ENCODE measurements at regions not wholly inside any gene's neighbourhood (a gene's known extent, or its start where the extent isn't known, plus 50 kb on each side); places are given as distances from the start of the nearest gene placed in this dataset.

GRCh38 chr15:69505956-69506556 lies 53.4 kb downstream of the RPLP1 start:
- DNase-seq (ENCODE audit: low read depth): no peak

DNA sequence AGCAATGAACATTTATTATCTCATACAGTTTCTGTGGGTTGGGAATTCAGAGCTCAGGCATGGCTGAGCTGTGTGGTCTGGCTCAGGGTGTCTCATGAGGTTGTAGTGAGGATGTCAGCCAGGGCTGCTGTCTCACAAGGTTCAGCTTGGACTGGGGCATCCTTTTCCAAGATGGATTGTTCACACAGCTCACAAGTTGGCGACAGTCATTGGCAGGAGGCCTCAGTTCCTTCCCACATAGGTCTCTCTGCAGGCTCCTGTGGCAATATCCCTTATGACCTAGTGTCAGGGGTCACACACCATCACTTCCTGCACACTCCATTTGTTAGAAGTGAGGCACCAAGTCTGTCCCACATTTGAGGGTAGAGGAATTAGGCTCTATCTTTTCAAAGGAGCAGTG lies 56.0 kb downstream of the RPLP1 start:
- no peak for DNase-seq (ENCODE audit: low read depth)

GRCh38 chr15:69509131-69509530 lies 56.5 kb downstream of the RPLP1 start:
- peak; percentile 11 for DNase-seq (ENCODE audit: low read depth)

DNA sequence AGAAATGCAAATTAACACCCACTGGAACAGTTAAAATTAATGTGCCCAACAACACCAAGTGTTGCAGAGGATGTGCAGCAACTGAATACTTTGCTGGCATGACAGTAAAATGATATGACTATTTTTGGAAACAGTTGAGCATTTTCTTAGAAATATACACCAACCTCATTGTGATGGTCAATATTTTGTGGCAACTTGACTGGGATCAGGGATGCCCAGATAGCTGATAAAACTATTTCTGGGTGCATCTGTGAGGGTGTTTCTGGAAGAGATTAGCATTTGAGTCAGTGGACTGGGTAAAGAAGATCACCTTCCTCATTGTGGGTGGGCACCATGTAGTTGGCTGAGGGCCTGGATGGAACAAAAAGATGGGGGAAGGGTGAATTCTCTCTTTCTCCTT lies 57.9 kb downstream of the RPLP1 start:
- no peak for DNase-seq (ENCODE audit: low read depth)

DNA sequence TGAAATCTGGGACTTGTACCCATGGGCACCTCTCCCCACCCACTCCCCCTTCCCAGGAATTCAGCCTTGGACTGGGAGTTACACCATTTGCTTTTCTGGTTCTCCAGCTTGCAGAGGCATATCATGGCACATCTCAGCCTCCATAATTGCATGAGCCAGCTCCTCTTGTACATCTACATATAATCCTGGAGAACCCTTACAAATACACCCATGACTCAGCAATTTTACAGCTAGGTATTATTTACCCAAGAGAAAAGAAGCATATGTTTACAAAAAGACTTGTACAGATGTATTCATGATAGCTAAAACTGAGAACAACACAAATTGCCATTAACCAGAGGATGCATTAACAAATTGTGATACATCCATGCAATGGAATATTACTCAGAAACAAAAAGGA lies 58.4 kb downstream of the RPLP1 start:
- DNase-seq (ENCODE audit: low read depth): no peak

- DNase-seq (ENCODE audit: low read depth): no peak
These were observed 59.2 kb downstream of the RPLP1 start for GRCh38 chr15:69511716-69512340.

GRCh38 chr15:69513450-69513960 lies 60.9 kb downstream of the RPLP1 start:
- no peak for DNase-seq (ENCODE audit: low read depth)

DNA sequence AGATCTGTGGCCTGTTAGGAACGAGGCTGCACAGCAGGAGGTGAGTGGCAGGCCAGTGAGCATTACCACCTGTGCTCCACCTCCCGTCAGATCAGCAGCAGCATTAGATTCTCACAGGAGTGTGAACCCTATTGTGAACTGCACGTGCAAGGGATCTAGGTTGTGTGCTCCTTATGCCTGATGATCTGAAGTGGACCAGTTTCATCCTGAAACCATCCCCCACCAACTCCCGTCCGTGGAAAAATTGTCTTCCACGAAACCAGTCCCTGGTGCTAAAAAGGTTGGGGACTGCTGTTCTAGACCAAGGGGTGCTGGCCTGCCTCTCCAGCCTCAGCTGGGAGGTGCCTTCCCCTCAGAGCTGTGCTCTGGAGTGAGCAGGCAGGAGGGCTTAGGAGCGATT lies 61.4 kb downstream of the RPLP1 start:
- no peak for DNase-seq (ENCODE audit: low read depth)

DNA sequence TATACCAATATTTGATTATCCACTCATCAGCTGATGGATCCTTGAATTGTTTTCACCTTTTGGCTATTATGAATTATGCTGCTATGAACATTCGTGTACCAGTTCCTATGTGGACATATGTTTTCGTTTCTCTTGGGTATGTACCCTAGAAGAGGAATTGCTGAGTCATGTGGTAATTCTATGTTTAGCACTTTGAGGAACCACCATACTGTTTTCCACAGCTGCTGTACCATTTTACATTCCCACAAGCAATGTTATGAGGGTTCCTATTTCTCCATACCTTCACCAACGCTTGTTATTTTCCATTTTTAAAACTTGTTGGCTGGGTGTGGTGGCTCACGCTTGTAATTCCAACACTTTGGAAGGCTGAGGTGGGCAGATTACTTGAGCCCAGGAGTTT lies 62.9 kb downstream of the RPLP1 start:
- no peak for DNase-seq (ENCODE audit: low read depth)

DNA sequence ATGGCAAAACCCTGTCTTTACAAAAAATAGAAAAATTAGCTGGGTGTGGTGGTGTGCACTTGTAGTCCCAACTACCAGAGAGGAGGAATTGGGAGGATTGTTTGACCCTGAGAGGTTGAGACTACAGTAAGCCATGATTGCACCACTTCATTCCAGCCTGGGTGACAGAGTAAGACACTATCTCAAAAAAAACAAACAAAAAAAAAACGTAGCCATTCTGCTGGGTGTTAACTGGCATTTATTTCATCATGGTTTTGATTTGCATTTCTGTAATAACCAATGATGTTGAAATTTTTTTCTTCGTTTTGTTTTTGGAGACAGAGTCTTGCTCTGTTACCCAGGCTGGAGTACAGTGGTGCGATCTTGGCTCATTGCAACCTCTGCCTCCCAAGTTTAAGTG lies 63.3 kb downstream of the RPLP1 start:
- DNase-seq (ENCODE audit: low read depth): no peak

GRCh38 chr15:69517052-69517451 lies 64.4 kb downstream of the RPLP1 start:
- DNase-seq (ENCODE audit: low read depth): no peak

GRCh38 chr15:69518806-69519205 lies 66.2 kb downstream of the RPLP1 start:
- no peak for DNase-seq (ENCODE audit: low read depth)

GRCh38 chr15:69520067-69520466 lies 67.4 kb downstream of the RPLP1 start:
- DNase-seq (ENCODE audit: low read depth): no peak

DNA sequence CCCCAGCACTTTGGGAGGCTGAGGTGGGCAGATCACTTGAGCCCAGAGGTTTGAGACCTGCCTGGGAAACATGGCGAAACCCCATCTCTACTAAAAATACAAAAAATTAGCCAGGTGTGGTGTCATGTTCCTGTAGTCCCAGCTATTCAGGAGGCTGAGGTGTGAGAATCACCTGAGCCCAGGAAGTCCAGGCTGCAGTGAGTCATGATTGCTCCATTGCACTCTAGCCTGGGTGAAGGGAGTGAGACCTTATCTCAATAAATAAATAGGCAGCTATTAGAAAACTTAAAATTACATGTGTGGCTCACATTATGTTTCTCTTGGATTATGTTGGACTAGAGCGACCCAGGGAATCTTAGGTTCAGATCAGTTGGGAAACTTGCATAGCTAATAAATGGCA lies 69.7 kb downstream of the RPLP1 start:
- no peak for DNase-seq (ENCODE audit: low read depth)

- peak; percentile 75 for DNase-seq (ENCODE audit: low read depth)
These were observed 70.7 kb downstream of the RPLP1 start for GRCh38 chr15:69523010-69524001.

DNA sequence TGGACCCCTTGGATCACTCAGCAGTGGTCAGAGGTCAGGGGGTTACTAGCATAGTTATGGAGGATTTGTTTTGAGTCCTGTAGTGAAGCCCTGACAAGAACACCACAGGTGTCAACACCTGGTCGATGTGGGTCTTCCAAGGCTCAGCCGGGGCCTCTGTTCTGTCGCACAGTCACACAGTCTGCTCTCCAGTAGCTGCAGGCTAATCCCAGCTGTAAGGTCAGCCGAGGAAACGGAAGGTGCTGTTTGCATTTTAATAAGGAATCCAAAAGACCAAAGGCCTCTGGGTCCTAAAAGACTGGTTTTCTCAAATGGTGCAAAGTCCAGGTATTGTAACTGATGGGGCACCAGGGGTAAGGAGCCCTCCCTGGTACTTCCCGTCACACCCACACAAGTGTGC lies 71.7 kb downstream of the RPLP1 start:
- DNase-seq (ENCODE audit: low read depth): no peak

GRCh38 chr15:69524814-69525213 lies 72.2 kb downstream of the RPLP1 start:
- DNase-seq (ENCODE audit: low read depth): no peak

DNA sequence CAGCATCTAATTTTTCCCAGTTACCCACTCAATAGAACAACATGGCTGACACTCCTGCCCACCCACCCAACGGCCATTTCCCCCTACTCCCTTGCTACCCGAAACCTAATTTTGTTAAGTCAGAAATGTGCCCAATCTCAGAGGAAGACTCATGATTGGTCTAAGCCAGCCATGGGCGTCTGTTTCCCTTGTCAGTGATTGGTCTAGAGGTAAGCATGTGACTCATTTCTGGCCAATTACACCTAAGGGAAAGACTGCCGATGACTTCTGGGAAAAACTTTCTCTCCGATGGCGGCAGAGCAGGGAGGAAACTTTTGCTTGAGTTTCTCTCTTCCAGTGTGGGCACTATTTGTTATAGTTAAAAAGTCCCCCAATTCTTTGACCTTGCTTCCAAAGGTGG lies 72.9 kb downstream of the RPLP1 start:
- no peak for DNase-seq (ENCODE audit: low read depth)

- DNase-seq (ENCODE audit: low read depth): no peak
These were observed 73.8 kb downstream of the RPLP1 start for GRCh38 chr15:69526081-69527061.

- no peak for DNase-seq (ENCODE audit: low read depth)
These were observed 76.5 kb downstream of the RPLP1 start for GRCh38 chr15:69529141-69529540.

GRCh38 chr15:69529961-69530633 lies 77.5 kb downstream of the RPLP1 start:
- no peak for DNase-seq (ENCODE audit: low read depth)
